GM18502 (cell line): ENCODE measurements at regions not wholly inside any gene's neighbourhood (a gene's known extent, or its start where the extent isn't known, plus 50 kb on each side); places are given as distances from the start of the nearest gene placed in this dataset.
A peak's percentile ranks its signal among the peaks of the same experiment; 100 is the strongest.
"Not testable (repeated sequence)": the region's sequence is repeated elsewhere in the genome, so short reads cannot be mapped to it uniquely, and the experiment has no call there.

Experiments used
- ATAC-seq: cut with Tn5 transposase; IDR thresholded peaks from one replicate; pipeline ENCODE4 v1.9.1; 2021; ENCODE audit warnings: mild to moderate bottlenecking; ENCODE audit not compliant: unreplicated experiment, poor library complexity

DNA sequence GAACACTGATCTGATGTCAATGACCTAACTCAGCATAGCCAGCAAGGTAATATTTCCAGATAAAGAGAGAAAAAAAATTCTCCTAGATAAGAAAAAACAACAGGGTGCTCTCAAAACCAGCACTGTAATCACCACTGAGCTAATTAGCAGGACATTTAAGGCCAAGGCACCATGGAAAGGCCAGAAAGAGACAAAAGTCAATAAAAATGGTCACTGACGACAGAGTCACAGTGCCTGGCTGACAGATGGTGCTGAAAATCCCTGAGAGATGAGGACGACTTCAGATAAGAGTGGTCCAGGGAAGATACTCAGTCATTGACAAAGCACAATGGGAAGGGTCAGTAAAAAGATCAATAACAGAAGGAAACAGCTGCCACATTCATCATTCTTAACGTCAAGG lies 186.7 kb downstream of the SPATA31A6 start:
- not testable (repeated sequence) for ATAC-seq

DNA sequence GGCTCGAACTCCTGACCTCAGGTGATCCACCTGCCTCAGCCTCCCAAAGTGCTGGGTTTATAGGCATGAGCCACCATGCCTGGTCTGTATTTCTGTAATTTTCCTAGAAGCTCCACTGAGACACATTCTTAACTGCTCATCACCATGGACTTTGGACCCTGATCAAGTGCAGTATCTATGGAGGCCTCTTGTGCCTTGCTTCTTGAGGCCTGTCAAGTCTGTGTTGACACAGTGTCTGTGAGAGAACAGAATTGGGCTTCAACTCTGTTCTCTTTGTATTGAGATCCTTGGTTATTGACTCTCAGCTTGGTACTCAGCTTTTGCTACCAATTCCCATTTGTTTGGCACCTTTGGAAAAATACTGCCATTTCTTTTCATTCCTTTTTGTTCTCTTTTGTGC lies 188.0 kb downstream of the SPATA31A6 start:
- ATAC-seq = not testable (repeated sequence)

DNA sequence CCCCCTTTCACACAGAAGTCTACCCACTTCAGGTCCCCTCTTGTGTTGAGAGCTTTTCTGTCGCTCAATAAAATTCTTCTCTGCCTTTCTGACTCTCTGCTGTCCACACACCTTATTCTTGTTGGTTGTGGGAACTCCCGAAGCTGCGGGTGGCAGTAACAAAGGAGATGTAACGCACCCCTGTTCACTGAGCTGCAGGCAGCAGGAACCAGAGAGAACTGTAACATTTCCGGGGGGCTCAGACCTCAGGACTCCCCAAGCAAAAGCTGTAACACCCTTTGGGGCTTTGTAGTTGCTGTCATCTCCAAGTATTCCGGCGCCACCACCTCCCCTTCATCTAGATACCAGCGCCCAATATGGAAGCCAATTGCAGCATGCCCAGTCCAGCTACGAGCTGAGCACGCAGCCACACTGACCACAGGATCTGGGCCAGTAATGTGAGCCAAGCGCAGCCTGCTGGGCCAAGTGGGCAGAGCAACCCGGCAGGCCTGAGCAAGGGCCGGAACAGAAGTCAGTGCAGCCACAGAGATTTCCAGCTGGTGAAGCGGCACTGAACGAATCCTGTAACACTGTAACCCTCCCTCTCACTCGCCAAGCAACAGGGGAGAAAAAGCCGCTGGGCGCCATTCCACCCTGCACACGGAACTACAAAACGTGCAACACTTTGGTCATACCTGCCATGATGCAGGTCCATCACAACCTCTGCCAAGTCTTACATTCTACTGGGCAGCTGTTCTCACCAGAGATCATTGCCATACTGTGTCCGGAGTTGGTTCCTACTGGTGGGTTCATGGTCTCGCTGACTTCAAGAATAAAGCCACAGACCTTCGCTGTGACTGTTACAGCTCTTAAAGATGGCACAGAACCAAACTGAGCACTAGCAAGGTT lies 194.3 kb downstream of the SPATA31A6 start:
- ATAC-seq = not testable (repeated sequence)

DNA sequence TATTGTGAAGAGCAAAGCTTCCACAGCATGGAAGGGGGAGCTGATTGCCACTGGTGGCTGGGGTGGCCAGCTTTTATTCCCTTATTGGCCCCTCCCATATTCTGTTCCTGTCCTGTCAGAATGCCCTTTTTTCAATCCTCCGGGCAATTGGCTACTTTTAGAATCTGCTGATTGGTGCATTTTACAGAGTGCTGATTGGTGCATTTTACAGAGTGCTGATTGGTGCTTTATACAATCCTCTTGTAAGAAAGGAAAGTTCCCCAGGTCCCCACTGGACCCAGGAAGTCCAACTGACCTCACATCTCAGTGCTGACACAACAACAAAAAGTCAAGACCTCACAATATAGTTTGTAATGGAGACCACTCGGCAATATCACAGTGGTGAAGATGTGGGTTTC lies 195.0 kb downstream of the SPATA31A6 start:
- ATAC-seq = no peak

DNA sequence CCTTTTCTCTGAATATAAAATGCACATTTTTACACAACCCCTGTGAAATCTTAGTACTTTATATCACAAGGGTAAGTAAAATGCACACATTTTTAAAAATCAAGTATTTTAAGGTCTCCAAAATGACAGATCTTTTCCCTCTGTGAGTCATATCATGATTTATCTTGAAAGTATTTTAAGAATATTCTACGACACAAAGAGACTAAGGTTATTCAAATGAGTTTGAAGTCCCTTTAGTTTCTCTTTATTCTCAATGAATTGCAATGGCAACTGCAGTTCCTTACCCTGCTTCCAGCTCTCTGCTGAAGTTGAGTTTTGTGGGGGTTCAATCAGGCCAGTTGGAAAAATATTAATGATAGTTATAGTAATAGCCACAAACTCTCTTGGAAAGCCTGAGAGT lies 196.1 kb downstream of the SPATA31A6 start:
- ATAC-seq = not testable (repeated sequence)

DNA sequence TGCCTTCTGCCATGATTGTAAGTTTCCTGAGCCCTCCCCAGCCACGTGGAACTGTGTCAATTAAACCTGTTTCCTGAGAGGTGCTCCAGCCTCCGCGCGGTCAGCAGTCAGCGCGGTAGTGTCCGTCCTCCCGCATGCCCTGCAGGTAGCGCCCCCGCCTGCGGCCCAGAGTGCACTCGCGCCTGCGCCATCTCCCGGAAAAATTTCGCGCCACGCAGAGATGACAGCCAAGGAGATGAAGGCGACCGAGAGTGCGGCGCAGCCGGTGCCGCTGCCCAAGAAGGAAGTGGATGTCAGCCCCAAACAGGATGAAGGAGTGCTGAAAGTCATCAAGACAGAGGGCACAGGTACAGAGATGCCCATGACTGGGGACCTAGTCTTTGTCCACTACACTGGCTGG lies 201.1 kb downstream of the SPATA31A6 start:
- ATAC-seq = not testable (repeated sequence)

DNA sequence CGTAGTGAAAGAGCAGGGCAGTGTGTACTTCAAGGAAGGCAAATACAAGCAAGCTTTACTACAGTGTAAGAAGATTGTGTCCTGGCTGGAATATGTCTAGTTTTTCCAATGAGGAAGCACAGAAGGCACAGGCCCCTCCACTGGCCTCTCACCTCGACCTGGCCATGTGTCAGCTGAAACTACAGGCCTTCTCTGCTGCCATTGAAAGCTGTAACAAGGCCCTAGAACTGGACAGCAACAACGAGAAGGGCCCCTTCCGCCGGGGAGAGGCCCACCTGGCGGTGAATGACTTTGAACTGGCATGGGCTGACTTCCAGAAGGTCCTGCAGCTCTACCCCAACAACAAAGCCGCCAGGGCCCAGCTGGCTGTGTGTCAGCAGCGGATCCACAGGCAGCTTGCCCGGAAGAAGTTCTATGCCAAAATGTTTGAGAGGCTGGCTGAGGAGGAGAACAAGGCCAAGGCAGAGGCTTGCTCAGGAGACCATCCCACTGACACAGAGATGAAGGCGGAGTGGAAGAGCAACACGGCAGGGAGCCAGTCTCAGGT lies 202.2 kb downstream of the SPATA31A6 start:
- not testable (repeated sequence) for ATAC-seq

DNA sequence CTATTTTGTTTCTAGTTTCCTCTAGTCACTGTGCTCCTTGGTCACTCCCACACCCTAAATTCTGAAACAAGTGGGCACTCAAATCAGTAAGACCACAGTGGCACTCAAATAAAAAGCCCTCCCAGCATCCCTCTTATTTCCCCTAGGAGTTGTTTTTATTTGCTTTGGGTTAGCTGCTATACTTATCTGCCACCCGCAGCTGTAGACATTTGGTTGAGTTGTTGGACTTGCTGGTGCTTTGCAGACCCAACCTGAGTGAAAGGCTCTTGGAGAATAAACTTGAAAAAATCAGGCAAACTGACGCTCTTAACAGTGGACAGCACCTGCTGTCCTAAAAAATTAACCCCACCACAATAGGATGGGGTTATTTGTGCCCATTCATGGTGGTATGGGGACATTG lies 203.0 kb downstream of the SPATA31A6 start:
- ATAC-seq = no peak

DNA sequence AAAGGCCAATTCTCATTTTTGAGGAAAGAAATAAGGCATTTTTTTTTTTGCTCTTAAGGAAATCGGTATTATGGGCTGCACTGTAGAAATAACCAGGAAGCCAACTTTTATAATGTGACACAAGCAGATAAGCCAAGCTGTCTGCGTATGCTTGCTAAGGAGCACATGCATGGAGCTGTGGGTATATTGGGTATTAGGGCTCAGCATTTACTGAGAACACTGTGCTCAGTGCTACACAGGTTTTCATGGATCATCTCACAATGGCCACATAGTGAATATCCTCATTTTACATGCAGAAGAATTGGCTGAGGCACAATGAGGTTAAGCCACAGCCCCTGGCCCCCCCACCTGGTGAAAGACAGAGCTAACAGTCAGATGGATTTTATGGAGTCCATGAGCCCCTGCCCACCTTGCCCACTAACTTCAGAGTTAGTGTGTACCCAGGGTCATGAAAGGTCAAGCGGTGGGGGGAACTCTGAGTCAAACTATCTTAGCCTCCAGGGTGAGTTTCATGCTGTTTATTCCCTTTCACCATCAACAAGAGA lies 204.8 kb downstream of the SPATA31A6 start:
- ATAC-seq = no peak

DNA sequence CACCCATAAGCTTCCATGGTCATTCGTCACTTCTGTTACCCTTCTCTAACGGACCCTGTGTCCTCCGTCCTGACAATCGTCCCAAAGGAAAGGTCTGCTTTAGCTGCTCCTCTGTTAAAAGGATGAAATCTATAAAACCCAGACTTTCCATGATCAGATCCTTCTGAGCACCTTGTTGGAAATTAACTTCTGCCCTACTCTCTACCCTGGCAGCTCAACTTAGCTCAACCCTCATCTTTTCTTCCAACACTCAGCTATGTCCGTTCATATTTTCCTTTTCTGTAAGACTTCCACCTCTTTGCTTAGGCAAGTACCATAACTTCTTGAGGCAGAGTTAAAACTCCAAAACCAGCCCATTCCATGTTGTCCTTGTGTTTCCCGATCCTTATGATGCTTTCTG lies 205.4 kb downstream of the SPATA31A6 start:
- ATAC-seq = no peak

DNA sequence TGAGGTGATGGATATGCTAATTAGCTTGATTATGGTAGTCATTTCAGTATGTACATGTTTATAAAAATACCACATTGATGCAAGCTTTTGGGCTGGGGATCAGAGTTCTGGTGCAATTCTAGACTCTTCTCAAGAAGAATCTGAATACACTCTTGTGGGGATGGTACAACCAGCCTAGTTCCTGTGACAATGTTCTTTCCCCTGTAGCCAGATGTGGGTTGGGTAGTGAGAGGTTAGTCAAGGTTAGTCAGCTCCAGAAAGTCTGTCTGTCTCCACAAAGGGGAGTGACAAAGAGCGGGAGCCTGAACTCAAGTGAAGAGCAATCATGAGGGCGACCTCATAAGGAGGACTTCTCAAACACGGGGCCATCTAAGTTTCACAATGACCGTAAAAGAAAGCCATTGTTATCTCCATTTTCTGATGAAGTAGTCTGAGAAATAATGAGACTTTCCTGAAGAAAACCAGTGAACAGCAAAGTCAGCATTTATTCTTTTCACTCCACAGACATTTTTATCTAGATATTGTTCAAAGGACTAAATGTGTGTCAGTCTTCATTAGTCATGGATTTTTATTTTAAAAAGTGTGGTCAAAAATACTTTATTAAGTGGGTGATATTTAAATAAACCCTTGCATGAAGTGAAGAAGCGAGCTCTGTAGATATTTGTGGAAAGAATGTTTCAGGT lies 209.5 kb downstream of the SPATA31A6 start:
- ATAC-seq = peak; percentile 53

DNA sequence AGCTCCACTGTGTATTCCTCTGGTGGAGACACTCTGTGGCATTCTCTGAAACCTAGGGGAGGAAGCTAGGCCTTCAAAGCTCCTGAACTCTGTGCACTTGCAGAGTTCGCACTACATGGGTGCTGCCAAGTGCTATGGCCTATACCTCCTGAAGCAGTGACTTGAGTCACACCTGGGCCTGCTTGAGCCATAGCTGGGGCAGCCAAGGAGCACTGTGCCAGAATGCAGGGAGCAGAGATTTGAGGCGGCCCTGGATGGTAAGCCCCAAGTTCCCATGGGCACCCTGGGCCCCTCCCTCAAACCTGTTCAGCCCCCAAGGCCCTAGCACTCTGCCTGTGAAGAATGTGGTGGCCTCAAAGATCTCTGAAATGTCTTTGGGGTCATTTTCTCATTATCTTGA lies 212.9 kb downstream of the SPATA31A6 start:
- no peak for ATAC-seq

DNA sequence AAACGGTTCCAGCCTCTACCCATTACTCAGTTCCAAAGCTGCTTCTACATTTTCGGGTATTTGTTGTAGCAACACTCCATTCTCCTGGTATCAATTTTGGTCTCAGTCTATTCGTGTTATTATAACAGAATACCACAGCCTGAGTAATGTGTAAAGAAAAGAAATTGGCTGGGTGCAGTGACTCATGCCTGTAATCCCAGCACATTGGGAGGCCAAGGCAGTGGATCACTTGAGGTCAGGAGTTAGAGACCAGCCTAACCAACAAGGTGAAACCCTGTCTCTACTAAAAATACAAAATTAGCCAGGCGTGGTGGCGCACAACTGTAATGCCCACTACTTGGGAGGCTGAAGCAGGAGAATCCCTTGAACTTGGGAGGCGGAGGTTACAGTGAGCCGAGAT lies 213.9 kb downstream of the SPATA31A6 start:
- not testable (repeated sequence) for ATAC-seq

DNA sequence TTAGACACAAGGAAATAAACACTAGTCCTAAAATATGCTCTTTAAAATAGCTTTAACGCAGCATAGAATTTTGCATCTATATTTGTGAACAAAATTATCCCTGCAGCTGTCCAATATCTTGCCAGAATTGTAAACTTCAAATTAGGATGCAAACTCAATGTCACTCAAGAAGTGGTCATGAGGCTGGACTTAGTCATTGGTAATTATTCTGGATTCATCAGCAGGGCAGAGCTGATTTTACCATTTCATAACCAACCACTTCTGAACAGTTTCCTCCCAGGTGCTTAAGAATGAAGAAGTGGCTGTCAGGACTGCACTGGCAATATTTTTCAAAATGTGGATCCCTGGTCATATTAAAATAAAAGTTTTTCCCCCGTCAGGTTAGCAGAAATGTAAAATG lies 219.5 kb downstream of the SPATA31A6 start:
- ATAC-seq = not testable (repeated sequence)

DNA sequence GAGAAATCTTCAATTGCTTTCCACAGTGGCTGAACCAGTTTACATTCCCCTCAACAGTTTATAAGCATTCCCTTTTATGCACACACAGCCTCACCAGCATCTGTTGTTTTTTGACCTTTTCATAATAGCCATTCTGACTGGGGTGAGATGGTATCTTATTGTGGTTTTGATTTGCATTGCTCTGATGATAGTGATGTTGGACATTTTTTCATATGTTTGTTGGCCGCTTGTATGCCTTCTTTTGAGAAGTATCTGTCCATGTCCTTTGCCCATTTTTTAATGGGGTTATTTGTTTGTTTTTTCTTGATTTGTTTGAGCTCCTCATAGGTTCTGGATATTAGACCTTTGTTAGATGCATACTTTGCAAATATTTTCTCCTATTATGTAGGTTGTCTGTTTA lies 226.1 kb downstream of the SPATA31A6 start:
- ATAC-seq = not testable (repeated sequence)

DNA sequence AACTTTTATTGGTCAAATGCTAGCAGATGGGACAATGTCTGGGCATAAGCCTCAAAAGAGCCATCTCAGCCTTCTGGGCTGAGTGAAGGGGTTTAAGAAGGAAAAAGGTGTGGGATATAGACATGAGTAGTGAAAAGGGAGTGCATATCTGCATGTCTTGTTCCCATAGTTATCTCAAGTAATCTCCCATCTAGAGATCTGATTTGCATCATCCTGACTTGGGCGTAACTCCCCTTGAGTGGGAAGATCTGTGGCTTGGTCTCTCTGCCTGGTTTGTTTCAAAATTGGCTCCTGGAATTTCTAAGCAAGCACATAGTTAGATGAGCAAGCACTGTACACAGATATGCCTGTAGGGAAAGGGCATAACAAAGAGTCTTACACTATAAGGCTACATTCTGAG lies 228.9 kb downstream of the SPATA31A6 start:
- ATAC-seq = not testable (repeated sequence)

DNA sequence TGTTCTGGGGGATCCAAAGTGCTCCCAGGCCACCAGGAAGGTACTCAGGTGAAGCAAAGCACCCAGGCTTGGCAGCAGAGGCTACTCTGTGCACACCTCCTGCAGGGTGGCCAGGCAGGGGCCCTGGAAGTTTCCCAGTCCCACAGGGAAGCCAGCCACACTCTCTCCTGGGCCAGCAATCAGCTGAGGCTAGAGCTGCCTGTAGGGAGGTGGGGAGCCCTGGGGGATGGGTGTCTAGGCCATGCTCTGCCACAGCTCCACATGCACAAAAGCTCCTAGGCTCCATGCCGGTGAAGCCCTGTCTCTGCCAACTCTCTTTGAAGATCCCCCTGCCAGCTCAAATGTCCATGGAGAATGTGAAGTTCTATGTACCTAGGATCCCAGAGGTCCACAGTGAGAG lies 231.4 kb downstream of the SPATA31A6 start:
- not testable (repeated sequence) for ATAC-seq

DNA sequence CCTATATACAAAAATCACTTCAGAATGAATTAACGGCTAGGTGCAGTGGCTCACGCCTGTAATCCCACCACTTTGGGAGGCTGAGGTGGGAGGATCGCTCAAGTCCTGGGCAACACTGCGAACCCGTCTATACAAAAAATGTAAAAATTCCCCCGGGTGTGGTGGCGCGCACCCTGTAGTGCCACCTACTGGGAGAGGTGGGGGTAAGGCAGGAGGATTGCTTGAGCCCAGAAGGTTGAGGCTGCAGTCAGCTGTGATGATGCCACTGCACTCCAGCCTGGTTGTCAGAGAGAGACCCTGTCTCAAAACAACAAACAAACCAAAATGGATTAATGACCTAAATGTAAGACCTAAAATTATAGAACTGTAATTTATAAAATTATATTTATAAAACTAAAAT lies 236.2 kb downstream of the SPATA31A6 start:
- ATAC-seq = not testable (repeated sequence)

DNA sequence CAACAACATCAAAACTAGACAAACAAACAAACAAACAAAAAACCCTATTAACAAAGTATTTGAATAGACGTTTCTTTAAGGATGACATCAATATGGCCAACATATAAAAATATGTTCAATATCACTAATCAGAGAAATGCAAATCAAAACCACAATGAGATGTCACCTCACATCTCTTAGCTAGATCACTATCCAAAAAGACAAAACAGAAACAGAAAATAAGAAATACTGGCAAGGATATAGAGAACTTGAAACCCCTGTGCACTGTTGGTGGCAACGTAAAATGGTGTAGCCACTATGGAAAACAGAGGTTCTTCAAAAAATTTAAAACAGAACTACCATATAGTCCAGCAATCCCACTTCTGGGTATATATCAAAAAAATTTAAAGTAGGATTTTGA lies 236.9 kb downstream of the SPATA31A6 start:
- ATAC-seq = peak; percentile 82

DNA sequence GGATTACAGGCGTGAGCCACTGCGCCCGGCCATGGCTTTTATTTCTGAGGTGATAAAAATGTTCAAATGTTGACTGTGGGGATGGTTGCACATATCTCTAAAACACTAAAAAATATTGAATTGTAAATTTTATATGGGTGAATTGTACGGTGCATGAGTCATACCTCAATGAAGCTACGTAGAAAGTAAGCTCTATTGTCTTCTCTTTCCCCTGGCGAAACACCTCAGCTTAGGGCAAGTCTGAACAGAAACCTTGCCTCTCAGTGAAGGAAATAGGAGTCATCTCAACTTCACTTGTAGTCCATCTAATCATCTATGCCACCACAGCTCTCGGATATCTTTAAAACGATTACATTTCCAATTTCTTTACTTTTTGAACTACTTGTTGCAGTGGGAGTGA lies 238.2 kb downstream of the SPATA31A6 start:
- not testable (repeated sequence) for ATAC-seq
